Pulmonary artery endothelial cell (primary cell): ENCODE measurements at regions not wholly inside any gene's neighbourhood (a gene's known extent, or its start where the extent isn't known, plus 50 kb on each side); places are given as distances from the start of the nearest gene placed in this dataset.
"Not testable (repeated sequence)": the region's sequence is repeated elsewhere in the genome, so short reads cannot be mapped to it uniquely, and the experiment has no call there.

Source experiments
- DNase-seq: peaks from one replicate; pipeline ENCODE4 v3.0.0-alpha.2; 2011; ENCODE audit warnings: low read depth, low spot score

GRCh38 chr1:29621826-29622435 is 385.6 kb downstream of the PTPRU start:
- no peak for DNase-seq

GRCh38 chr1:29620631-29621030 is 384.3 kb downstream of the PTPRU start:
- no peak for DNase-seq

- no peak for DNase-seq
These were observed 370.9 kb downstream of the PTPRU start for GRCh38 chr1:29607236-29607635.

GRCh38 chr1:29604796-29605195 is 368.5 kb downstream of the PTPRU start:
- not testable (repeated sequence) for DNase-seq

GRCh38 chr1:29603622-29604021 is 367.3 kb downstream of the PTPRU start:
- no peak for DNase-seq

- no peak for DNase-seq
These were observed 365.9 kb downstream of the PTPRU start for GRCh38 chr1:29602203-29602602.

- DNase-seq, result no peak
These were observed 364.7 kb downstream of the PTPRU start for GRCh38 chr1:29601021-29601420.

GRCh38 chr1:29599826-29600225 is 363.5 kb downstream of the PTPRU start:
- no peak for DNase-seq

GRCh38 chr1:29599071-29599470 is 362.7 kb downstream of the PTPRU start:
- no peak for DNase-seq

GRCh38 chr1:29597861-29598260 is 361.5 kb downstream of the PTPRU start:
- DNase-seq, result no peak

- no peak for DNase-seq
These were observed 357.5 kb downstream of the PTPRU start for GRCh38 chr1:29593601-29594382.

- no peak for DNase-seq
These were observed 356.4 kb downstream of the PTPRU start for GRCh38 chr1:29592731-29593130.

- no peak for DNase-seq
These were observed 355.9 kb downstream of the PTPRU start for GRCh38 chr1:29592261-29592615.

- DNase-seq, result no peak
These were observed 355.4 kb downstream of the PTPRU start for GRCh38 chr1:29591601-29592260.

- no peak for DNase-seq
These were observed 354.6 kb downstream of the PTPRU start for GRCh38 chr1:29590583-29591565.

- not testable (repeated sequence) for DNase-seq
These were observed 353.4 kb downstream of the PTPRU start for GRCh38 chr1:29589716-29590115.

- no peak for DNase-seq
These were observed 350.8 kb downstream of the PTPRU start for GRCh38 chr1:29586991-29587745.

- DNase-seq, result no peak
These were observed 349.9 kb downstream of the PTPRU start for GRCh38 chr1:29586215-29586614.

GRCh38 chr1:29585656-29586055 is 349.3 kb downstream of the PTPRU start:
- no peak for DNase-seq

- DNase-seq, result no peak
These were observed 348.9 kb downstream of the PTPRU start for GRCh38 chr1:29585201-29585600.

GRCh38 chr1:29584776-29585175 is 348.5 kb downstream of the PTPRU start:
- no peak for DNase-seq
